ENCODE measurements at regions not wholly inside any gene's neighbourhood (a gene's known extent, or its start where the extent isn't known, plus 50 kb on each side); places are given as distances from the start of the nearest gene placed in this dataset.

- Mint-ChIP-seq H3K9me3 (ENCODE audit: unreplicated experiment) (no peaks in the 10 kb centered on the region), H3K36me3 (ENCODE audit: unreplicated experiment) (no peaks in the 10 kb centered on the region), H3K4me3 (ENCODE audit: unreplicated experiment) (no peak overlapping the region), H3K27me3 (ENCODE audit: unreplicated experiment) (peaks cover 9% of the 10 kb centered on the region), H3K27ac (ENCODE audit: unreplicated experiment) (no peak overlapping the region), H3K4me1 (ENCODE audit: unreplicated experiment) (no peaks in the 10 kb centered on the region)
- DNase-seq (ENCODE audit: extremely low spot score, unreplicated experiment): no peak
- TF ChIP-seq CTCF (IDR thresholded peaks at IDR 0.05): no peak
Measured at GRCh38 chr16:47939680-47940079, 216.1 kb downstream of the ABCC12 start.

GRCh38 chr16:47938272-47938671 is 217.5 kb downstream of the ABCC12 start:
- peaks cover 11% of the 10 kb centered on the region for H3K9me3 Mint-ChIP-seq (ENCODE audit: unreplicated experiment)
- H3K36me3 Mint-ChIP-seq (ENCODE audit: unreplicated experiment): no peaks in the 10 kb centered on the region

GRCh38 chr16:47928008-47928407 is 227.8 kb downstream of the ABCC12 start:
- no peaks in the 10 kb centered on the region for H3K4me1 Mint-ChIP-seq (ENCODE audit: unreplicated experiment)
- H3K27ac Mint-ChIP-seq (ENCODE audit: unreplicated experiment): no peak overlapping the region
- DNase-seq (ENCODE audit: extremely low spot score, unreplicated experiment): no peak
- H3K9me3 Mint-ChIP-seq (ENCODE audit: unreplicated experiment): peaks cover 3% of the 10 kb centered on the region
- no peak overlapping the region for H3K4me3 Mint-ChIP-seq (ENCODE audit: unreplicated experiment)
- H3K27me3 Mint-ChIP-seq (ENCODE audit: unreplicated experiment): no peaks in the 10 kb centered on the region
- TF ChIP-seq CTCF (IDR thresholded peaks at IDR 0.05): no peak
- no peaks in the 10 kb centered on the region for H3K36me3 Mint-ChIP-seq (ENCODE audit: unreplicated experiment)

More at GRCh38 chr16:47938272-47938671, 217.5 kb downstream of the ABCC12 start:
- Mint-ChIP-seq H3K4me3 (ENCODE audit: unreplicated experiment) (no peak overlapping the region), H3K4me1 (ENCODE audit: unreplicated experiment) (no peaks in the 10 kb centered on the region), H3K27ac (ENCODE audit: unreplicated experiment) (no peak overlapping the region), H3K27me3 (ENCODE audit: unreplicated experiment) (peaks cover 9% of the 10 kb centered on the region)
- TF ChIP-seq CTCF (IDR thresholded peaks at IDR 0.05): no peak
- no peak for DNase-seq (ENCODE audit: extremely low spot score, unreplicated experiment)

- Mint-ChIP-seq H3K4me1 (ENCODE audit: unreplicated experiment) (no peaks in the 10 kb centered on the region), H3K27ac (ENCODE audit: unreplicated experiment) (no peak overlapping the region), H3K9me3 (ENCODE audit: unreplicated experiment) (no peaks in the 10 kb centered on the region), H3K27me3 (ENCODE audit: unreplicated experiment) (peaks cover 1% of the 10 kb centered on the region), H3K36me3 (ENCODE audit: unreplicated experiment) (no peaks in the 10 kb centered on the region), H3K4me3 (ENCODE audit: unreplicated experiment) (no peak overlapping the region)
- no peak for TF ChIP-seq CTCF (IDR thresholded peaks at IDR 0.05)
- DNase-seq (ENCODE audit: extremely low spot score, unreplicated experiment): no peak
Measured at GRCh38 chr16:47927330-47927729, 228.5 kb downstream of the ABCC12 start.

GRCh38 chr16:47925811-47926460 is 229.9 kb downstream of the ABCC12 start:
- no peak overlapping the region for H3K4me3 Mint-ChIP-seq (ENCODE audit: unreplicated experiment)
- DNase-seq (ENCODE audit: extremely low spot score, unreplicated experiment): no peak
- H3K9me3 Mint-ChIP-seq (ENCODE audit: unreplicated experiment): no peaks in the 10 kb centered on the region
- H3K27ac Mint-ChIP-seq (ENCODE audit: unreplicated experiment): no peak overlapping the region
- H3K4me1 Mint-ChIP-seq (ENCODE audit: unreplicated experiment): no peaks in the 10 kb centered on the region
- TF ChIP-seq CTCF (IDR thresholded peaks at IDR 0.05): no peak
- no peaks in the 10 kb centered on the region for H3K36me3 Mint-ChIP-seq (ENCODE audit: unreplicated experiment)
- H3K27me3 Mint-ChIP-seq (ENCODE audit: unreplicated experiment): peaks cover 9% of the 10 kb centered on the region
